GM19452 (cell line): ENCODE measurements at regions not wholly inside any gene's neighbourhood (a gene's known extent, or its start where the extent isn't known, plus 50 kb on each side); places are given as distances from the start of the nearest gene placed in this dataset.

Source experiments
- ATAC-seq: cut with Tn5 transposase; IDR thresholded peaks from one replicate; pipeline ENCODE4 v1.9.1; 2021; ENCODE audit not compliant: unreplicated experiment

DNA sequence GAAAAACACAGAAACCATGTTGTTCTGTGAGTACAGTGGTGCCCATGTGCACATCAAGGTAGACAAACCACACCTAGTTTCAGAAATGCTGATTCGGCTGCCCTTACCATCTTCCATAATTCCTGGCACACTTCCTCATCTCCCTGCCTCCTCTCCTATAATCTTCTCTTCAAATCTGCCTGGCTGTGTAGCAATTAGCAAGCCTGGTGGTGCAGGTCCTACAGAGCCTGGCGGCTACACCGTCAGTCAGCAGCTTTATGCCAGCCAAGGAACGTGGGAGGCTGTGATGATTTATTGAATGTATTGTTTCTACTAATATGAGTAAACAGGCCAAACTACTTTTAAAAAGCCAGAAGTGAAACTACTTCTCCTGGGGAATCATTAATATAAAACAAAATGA is 106.8 kb downstream of the SEMA6D start:
- ATAC-seq: peak; percentile 64

DNA sequence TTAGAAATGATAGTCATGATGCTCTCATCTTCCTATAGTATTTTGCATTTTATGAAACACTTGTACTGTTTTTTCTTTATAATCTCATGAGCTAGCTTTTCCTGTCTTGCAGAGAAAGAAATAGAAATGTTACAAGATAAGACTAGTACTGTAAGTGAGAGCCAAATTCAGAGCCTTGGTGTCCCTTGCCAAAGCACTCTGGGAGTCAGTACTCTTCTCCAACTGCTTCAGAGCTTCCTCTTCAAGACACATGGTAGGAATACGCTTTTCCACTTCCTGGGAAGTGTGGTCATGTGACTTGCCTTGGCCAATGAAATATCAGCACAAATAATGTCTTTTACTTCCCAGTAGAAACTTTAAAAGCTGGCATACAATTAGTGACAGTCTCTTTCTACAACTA is 112.4 kb downstream of the SEMA6D start:
- ATAC-seq: no peak

DNA sequence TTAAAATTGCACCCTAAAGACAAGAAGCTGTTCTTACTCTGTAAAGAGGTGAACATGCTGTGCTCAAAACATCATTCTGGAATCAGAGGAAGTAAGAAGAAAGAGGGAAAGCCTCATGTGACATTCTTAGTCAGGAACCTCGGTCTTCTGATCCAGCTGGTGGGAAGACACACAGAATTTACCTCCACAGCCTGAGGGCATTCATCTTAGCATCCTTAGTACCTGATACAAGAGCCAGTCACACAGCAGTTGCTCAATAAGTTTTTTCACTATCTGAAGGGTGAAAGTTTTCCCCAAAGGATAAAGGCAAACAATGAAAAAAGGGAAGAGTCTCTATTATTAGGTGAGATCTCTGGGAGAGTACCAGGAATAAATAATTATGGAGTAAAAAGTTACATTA is 116.8 kb downstream of the SEMA6D start:
- no peak for ATAC-seq

DNA sequence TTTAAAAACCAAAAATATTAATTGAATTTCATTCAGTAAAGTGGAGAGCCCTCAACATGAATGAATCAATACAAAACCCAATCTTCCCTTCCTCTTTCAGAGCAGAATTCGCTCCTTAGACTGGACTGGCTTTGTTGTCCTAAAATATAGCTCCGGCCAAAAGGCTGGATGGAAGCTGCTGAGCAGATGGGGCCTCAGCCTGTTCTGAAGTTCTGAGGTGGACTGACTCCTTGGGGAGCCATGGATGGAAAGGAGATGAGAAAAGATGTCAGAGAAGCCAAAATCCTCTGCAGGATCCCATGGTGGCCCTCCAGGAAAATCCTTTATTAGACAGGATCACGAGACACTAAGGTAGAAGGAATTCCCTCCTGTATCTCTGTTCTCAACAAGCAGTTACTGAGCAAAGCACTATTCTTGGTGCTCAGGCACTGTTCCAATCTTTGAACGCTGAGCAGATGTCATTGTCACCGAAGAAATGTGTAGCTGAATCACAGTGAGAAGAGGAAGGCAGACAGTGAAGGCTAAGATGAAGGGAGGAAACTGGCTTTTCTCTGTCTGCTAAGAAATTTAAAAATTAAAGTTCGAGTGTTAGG is 122.0 kb downstream of the SEMA6D start:
- no peak for ATAC-seq

DNA sequence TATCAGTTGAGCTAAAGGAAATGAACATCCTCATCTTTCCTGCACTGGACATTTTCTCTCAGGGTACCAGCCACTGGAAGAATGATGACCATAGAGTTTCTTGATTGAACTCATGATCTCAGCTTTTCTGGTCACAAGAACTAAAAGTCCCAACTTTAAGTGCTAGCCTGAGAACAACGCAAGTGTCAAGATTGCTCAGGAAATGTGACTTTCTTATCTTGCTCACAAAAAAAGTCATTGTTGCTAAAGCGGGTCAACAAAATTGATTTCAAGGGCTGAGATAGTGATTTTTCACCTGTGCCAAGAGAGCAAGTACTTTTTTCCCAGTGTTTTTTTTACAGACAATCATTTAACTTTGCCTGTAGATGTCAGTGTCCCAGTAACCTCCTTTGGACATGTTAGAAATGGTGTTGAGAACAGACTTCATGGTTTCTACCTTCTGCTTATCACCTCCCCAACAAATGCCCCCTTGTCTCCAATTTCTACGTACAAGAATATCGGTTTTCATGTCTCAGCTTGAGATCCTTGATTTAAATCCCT is 125.9 kb downstream of the SEMA6D start:
- no peak for ATAC-seq

DNA sequence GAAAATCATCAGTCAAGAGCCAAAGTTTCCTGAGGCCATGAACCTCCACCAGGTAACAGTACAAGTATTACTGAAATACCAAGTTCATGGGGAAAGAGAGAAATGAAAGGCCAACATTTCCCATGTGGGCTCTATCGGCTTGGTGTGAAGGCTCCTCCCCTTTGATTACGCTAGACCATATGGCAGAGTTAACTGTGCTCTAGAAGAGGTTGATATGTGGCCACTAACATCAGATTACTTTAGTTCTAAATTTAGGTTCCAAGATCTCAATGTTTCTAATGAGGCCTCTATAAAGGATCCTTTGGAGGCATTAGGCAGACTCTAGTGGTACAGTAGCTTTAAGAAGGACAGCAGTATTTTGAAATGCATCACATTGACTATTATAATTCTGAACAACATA is 127.1 kb downstream of the SEMA6D start:
- ATAC-seq: no peak

DNA sequence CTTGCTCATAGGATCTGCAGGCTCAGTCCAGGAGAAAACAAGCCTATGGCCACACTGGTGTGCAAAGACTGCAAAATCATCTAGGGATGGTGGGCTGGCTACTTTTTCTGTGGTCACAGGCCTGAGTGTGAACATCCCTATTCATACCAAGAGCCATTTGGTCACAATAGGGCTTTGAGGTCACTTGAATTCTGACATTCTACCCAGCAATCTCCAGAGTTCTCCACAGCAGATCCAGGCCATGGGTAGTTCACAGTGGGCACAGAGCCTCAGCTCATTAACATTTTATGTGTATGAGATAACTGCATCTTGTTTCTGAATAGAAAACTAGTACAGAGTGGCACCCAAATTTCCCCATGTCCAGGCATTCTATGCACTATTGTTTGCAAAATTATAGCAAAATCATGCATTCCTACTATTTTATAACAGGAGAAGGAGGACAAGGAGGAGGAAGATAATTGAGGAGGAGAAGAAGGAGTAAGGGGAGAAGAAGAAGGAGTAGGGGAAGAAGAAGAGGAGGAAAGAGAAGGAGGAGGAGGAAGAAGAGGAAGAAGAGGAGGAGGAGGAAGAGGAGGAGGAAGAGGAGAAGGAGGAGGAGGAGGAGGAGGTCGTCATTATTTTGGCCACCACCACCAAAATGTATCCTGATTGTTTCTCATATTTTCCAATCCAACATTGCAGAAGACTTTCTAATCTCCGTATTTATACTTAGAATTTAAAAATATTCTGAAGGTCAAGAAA is 129.0 kb downstream of the SEMA6D start:
- ATAC-seq: no peak

DNA sequence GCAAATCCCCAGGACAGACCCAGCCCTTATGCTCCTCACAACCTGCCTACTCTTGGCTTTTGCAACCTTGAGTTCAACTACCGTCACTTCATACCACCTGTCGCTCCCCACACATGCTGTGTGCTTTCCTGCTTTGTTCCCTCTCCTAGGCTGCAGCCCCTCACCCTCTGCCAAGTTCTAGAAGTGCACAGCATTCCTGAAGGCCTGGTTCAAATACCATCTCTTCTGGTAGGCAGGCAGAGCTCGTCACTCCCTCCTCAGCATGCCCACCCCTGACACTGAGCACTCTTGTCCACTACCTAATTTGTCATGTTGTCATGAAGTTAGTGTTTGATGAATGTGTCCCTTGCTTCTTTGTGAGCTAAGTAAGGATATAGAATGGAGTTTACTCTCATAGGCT is 129.6 kb downstream of the SEMA6D start:
- no peak for ATAC-seq

DNA sequence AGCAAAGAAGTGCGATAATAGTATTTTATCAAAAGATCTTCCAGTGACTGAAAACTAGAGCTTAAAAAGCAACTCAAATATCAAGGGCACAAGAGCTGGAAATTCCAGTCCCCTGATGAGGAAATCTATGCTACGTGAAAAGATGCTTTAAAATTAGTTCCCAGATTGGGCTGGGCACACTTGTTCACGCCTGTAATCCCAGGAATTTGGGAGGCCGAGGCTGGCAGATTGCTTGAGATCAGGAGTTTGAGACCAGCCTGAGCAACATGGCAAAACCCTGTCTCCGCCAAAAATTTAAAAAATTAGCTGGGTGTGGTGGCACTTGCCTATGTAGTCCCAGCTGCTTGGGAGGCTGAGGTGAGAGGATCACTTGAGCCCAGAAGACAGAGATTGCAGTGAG is 138.8 kb downstream of the SEMA6D start:
- no peak for ATAC-seq

DNA sequence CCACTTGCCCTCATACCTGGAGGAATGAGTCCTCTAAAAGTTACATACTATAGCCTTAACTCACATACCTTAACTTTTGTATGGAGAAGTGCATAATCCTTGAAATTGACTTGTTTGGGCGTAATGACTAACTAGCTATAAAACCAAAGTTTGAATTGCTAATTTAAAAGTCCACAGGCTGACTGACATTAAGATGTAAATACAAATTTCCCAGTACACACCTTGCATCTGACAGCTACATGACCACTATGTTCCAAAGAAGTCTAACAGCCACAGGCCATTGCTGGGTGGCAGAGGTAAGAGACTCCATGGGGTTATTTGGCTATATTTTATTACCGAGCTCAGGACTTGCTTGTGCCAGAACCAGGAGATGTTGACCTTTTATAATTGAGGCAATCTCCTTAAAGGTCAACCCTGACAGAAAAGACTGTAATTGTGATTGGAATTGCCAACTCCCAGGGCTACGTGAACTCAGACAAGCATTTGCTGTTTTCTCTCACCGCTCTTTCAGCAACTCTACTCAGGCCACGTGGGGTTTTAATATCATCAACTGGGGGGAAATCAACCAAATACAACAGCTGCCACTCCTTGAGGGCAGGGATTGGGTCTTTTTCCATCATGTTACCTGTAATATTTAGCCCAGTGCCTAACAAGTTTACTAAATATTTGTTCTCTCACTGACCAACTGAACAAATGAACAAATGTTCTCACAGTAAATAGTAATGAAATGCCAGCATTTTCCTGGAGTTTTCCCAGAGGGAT is 139.9 kb downstream of the SEMA6D start:
- ATAC-seq: no peak

DNA sequence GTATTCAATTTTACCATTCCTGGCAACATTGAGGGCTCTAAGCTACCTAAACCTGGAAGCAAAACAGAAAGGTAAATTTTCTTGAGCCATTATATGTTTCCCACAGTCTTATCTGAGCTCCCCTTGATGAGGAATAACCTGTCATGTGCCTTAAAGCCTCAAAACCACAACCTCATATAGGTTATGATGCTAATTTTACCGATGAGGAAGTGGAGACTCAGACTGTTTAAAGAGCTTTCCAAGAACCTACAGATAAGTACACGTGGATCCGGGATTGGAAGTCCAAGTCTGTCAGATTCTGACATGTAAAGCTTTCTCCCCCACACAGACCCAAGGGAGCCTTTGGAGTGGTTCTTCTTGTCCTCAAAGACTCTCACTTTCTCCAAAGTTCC is 140.5 kb downstream of the SEMA6D start:
- no peak for ATAC-seq

DNA sequence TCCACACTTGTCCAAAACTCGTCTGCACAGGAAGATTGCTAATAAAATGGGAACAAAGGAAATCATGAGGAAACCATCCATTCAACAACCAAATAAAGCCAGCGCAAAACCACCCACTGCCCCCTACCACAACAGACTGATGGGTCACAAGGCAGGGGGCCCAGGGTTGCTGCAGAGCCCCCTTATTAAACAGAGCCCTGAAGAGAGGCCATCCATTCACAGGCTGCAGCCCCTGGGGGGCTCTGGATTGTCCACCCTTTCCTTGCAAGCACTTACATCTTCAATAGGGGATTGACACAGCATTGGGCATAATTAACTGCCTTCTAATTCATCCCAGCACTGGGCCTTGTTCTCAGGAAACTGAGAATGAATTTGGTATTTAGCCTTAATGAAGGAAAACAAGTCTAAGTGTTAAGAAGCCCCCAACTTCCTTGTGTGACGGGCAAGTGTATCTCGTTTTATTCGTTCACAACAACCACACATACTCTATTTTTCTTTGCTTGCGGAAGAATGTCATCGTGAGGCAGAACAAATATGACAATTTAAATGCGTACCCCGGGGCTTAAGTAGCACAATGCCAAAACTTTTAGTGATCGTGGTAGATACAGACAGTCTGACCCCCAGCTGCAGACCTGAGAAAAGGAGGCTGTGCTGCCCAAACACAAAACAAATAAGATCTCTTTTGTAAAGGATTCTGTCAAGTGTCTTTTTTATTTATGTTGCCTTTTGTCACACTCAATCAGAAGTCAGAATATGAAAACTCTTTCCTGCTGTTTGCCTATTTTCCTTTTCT is 144.0 kb downstream of the SEMA6D start:
- ATAC-seq: no peak

DNA sequence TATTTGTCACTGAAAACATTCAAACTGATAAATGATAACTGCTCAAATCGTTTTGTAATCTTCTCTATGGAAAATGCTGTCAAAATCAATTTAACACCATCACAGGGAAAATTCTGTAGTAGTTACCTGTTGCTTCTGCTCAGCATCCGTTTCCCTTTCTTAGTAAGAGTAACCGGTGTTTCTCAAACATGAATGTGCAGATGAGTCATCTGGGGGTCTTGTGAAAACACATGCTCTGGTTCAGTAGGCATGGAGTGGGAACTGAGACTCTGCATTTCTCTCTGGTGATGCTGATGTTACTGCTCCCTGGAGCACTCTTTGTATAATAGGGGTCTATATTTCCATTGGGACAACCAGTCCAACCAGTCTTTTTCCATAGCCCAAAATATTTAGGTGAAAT is 145.1 kb downstream of the SEMA6D start:
- peak; percentile 73 for ATAC-seq

DNA sequence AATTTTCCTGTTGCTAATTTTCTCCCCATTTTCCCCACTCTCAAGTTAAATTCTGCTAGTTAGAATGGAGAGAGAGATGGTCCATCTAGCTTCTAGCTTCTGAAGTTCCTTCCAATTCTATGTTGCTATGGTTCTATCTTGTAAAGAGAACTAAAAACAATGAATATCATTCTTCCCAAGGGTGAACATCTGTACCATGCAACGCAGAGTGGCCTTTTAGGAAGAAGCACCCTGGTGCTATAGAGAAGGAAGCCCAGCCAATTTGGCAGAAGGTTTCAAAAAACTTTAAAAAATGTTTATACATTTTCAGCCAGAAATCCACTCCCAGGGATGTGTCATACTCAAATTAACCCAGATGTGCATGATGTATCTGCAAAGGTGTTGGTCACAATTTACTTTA is 149.1 kb downstream of the SEMA6D start:
- no peak for ATAC-seq

DNA sequence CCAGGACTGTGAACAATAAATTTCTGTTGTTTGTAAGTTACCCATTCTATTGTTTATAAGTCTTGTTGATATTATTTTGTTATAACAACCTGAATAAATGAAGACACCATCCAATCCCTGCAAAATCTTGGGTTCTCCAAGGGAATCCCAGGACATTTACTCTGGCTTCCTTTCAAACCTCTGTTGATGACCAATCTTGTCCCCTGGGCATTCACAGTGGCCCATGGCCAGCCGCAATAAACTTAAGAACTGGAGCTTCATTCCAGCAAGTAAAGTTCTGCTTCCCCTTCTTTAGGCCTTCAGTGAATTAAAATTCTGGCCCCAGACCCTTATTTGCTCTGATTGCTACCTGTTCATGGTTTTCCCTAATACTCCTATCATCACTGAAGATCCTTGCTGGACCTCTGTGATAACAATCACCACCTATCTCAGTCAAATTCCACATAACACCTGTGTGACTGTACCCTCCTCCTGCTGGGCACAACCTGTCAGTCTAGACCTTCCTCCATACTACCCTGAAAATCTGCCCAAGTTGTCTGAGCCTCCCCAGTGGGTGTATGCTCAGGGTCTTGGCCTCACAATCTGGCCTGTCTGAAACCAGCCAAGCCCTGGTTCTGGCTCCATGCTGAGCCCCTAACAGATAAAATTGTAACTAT is 153.1 kb downstream of the SEMA6D start:
- ATAC-seq: no peak

DNA sequence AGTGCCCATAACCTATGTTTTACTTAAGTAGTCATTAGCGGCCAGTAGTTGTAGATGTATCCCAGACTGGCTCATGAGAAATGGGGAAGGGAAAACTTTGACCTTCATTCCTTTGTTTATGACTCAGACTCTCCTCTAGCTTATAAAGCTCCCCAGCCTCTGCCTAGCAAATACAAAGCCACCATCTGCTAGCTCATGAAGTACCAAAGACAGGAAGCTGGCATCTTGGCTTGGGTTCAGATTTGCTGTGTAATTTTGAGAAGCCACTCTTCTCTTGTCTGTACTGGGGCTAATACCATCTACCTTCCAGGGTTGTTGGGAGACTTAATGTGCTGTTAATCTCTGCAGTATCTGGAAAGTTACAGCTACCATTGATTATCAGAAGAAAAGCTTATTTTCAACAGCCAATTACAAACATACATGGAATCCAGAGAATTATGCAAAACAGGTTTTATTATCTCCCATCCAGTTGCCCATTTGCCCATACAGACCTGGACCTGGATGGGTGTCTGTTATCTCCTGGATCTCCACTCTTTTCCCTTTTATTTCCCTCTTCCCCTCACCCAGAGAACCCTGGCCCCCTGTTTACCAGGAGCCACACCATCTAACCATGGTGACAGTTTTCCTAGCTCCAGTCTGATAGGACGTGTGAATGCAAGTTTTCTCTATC is 153.8 kb downstream of the SEMA6D start:
- ATAC-seq: no peak

DNA sequence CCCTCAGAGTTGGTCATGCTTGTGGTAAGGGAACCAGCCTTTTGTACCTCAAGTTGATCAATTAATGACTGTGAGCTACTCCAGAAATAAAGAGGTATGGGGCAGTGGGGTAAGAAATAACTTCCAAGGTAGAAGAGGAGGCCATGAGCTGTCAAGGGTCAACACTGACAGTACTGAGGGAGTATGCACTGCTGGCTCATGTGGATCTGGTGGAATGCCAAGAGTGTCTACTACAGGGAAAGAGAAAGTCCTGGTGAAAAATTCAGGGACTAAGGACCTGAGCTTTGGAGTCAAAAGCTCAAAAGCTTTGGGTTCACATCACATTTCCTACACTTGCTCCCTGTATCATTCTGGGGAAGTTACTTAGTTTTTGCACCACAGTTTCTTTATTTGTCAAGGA is 154.9 kb downstream of the SEMA6D start:
- ATAC-seq: no peak

DNA sequence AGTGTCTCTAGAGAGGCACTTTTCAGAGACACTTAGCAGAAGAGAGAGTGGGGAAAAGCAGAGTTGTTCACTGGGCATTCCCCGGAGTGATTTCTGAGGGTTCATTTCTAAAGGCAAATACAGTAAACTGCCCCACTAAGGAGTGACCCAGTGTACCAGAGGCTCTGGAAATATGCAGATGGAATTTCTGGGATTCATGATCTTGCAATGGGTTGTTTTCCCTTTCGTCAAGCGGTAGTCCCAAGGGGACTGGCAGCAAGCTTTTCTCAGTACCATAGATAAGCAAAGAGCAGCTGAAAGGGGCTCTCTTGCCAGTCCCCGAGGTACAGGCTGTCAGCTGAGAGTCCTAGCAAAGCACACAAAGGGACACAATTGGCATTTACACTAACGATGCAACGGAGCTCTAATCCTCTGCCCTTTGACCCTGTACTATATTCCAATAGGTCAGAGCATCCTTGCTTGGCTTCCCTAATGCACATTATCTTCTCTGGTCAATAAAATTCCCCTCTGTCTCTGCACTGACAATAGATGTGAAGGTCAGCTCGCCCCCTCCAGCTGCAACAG is 155.6 kb downstream of the SEMA6D start:
- no peak for ATAC-seq

DNA sequence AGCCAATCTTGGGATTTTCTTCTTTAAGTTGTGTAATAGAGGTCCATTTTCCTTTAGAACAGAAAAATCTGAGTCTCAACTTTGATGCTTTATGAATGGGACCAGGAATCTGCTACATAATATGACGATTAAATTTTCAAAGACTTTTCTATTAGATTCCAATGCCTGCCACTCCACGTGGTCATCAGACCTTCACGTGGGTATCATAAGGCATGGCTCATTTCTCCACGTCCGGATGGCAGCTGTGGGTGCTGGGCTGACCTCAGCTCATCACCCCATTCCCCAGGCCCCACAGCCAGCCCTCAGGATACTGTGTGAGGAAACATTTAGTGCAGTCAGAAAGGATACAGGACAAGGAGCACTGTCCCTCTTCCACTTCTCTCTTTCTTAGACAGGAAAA is 159.7 kb downstream of the SEMA6D start:
- ATAC-seq: no peak

DNA sequence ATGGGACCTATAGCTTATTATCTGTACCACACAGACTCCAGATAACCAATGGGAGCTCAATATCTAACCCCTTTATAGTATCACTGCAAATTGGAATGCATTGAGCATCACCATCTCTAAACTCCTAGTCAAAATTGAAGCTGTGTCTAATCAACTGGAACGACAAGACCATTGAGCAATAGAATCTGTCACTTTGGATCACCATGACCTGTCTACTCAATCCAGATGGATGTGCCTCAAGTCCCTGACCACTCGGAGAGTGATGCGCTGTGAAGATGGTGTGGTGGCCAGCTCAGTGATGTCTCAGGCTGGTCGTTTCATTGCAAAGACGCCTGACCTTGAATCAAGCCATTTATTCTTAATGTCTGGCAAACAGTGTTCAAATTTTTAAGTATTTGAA is 160.5 kb downstream of the SEMA6D start:
- no peak for ATAC-seq
